Neural progenitor cell (in vitro differentiated cells): ENCODE measurements at regions not wholly inside any gene's neighbourhood (a gene's known extent, or its start where the extent isn't known, plus 50 kb on each side); places are given as distances from the start of the nearest gene placed in this dataset.

Experiments
- EZH2 ChIP-seq: fragments of 200-600 bp; sonication (generic); IDR thresholded peaks from 2 replicates; pipeline ENCODE4 v1.6.1; 2017; ENCODE audit warnings: antibody characterized with exemption, mild to moderate bottlenecking, moderate library complexity
- EZH2phosphoT487 ChIP-seq: fragments of 200-600 bp; sonication (generic); IDR thresholded peaks from 2 replicates; pipeline ENCODE4 v1.6.1; 2017; ENCODE audit warnings: antibody characterized with exemption
- TF ChIP-seq, protein P1 (sequence below): fragments of 200-600 bp; sonication (generic); IDR thresholded peaks from 2 replicates; pipeline ENCODE4 v1.5.1; 2017; ENCODE audit warnings: antibody characterized with exemption, mild to moderate bottlenecking

DNA sequence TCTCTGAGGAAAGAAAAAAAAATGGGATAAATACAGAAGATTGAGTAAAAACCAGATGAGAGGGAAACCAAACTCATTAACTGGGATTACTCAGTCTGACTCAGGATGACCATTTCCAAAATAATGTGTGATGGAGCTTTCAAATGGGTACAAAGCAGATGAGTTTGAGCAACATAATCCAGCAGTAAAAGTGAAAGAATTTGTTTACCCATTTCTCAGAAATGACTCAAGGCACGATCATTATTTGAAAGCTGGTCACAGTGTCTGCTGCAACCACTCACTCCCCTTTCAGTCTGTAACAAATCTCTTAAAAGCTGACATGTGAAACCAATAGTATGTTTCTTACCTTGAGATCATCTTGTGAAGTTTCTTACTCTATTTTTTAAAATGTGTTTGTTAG, 104.7 kb upstream of the KLF14 start:
- TF ChIP-seq, protein P1, sequence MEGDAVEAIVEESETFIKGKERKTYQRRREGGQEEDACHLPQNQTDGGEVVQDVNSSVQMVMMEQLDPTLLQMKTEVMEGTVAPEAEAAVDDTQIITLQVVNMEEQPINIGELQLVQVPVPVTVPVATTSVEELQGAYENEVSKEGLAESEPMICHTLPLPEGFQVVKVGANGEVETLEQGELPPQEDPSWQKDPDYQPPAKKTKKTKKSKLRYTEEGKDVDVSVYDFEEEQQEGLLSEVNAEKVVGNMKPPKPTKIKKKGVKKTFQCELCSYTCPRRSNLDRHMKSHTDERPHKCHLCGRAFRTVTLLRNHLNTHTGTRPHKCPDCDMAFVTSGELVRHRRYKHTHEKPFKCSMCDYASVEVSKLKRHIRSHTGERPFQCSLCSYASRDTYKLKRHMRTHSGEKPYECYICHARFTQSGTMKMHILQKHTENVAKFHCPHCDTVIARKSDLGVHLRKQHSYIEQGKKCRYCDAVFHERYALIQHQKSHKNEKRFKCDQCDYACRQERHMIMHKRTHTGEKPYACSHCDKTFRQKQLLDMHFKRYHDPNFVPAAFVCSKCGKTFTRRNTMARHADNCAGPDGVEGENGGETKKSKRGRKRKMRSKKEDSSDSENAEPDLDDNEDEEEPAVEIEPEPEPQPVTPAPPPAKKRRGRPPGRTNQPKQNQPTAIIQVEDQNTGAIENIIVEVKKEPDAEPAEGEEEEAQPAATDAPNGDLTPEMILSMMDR = no peak
- TF ChIP-seq EZH2phosphoT487 = no peak
- no peak for TF ChIP-seq EZH2
